HG03558 (cell line): ENCODE measurements at regions not wholly inside any gene's neighbourhood (a gene's known extent, or its start where the extent isn't known, plus 50 kb on each side); places are given as distances from the start of the nearest gene placed in this dataset.
A peak's percentile ranks its signal among the peaks of the same experiment; 100 is the strongest.
"Not testable (repeated sequence)": the region's sequence is repeated elsewhere in the genome, so short reads cannot be mapped to it uniquely, and the experiment has no call there.

ENCODE experiments used
- ATAC-seq: cut with Tn5 transposase; IDR thresholded peaks from one replicate; pipeline ENCODE4 v1.9.1; 2021; ENCODE audit warnings: moderate number of reproducible peaks; ENCODE audit not compliant: unreplicated experiment; ENCODE audit errors: extremely low read depth

DNA sequence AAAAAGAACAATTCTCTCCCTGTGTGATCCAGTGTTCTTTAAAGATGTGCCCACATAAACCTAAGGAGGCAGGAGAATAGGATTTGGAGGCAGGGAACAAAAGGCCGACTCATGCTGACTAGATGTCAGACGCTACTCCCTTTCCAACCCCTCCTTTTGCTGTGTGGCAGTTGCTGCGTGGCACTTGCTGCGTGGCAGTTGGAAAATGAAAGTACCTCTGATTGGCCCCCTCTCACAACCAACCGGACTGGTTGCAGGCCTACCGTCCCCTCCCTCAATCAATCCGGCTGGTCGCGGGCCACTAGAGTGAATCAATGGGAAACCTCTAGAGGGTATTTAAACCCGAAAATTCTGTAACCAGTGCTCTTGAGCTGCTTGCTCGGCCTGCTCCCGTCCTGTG, 551.0 kb downstream of the KIF4B start:
- ATAC-seq, result no peak

DNA sequence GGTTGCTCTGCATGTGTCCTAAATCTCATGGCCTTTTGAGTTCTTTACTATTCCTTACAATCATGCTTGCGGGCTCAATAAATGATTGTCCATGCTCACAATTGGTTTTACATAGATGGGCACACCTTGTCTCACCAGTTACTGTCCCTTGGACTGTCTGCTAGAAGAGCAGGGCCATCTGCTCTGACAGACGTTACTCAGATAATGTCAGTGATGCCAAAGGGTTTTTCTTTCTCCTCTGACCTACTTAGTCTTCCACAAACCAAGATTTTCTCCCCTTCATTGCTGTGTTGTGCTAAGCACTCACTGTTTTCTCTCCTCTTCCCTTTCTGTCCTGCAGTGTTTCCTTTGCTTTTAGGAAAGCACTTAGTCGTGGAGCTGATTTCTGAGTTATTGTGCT, 562.3 kb downstream of the KIF4B start:
- ATAC-seq, result no peak

DNA sequence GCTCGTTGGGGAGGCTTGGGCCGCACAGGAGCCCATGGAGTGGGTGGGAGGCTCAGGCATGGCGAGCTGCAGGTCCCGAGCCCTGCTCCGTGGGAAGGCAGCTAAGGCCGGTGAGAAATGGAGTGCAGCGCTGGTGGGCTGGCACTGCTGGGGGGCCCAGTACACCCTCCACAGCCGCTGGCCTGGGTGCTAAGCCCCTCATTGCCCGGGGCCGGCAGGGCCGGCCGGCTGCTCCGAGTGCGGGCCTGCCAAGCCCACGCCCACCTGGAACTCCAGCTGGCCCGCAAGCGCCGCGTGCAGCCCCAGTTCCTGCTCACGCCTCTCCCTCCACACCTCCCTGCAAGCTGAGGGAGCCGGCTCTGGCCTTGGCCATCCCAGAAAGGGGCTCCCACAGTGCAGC, 573.3 kb downstream of the KIF4B start:
- not testable (repeated sequence) for ATAC-seq

GRCh38 chr5:155587458-155587857, 573.9 kb downstream of the KIF4B start:
- ATAC-seq, result no peak

GRCh38 chr5:155591273-155591672, 577.7 kb downstream of the KIF4B start:
- no peak for ATAC-seq

GRCh38 chr5:155594270-155594669, 580.7 kb downstream of the KIF4B start:
- ATAC-seq, result no peak

DNA sequence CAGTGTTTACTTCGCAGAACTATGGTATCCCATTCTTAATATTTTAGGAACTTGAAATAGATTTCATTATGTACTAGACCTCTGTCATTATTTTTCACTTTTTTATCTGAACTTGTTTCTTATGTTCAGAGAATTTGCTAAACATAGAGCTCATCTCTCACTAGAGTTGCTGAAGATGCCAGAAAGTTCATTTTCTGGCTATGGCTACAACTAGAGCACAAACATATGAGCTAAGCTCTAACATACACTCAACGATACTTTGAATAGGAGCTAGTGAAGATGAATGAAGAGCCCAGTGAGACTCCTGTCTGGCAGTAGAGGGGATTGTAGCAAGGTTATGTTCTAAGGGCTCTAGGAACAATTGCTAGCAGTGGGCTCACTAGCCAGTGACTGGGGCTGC, 582.2 kb downstream of the KIF4B start:
- no peak for ATAC-seq

- ATAC-seq, result no peak
Measured at GRCh38 chr5:155598552-155598951, 585.0 kb downstream of the KIF4B start.

- no peak for ATAC-seq
Measured at GRCh38 chr5:155605920-155606319, 592.4 kb downstream of the KIF4B start.

GRCh38 chr5:155616779-155617392, 603.3 kb downstream of the KIF4B start:
- ATAC-seq, result peak; percentile 53

- ATAC-seq, result no peak
Measured at GRCh38 chr5:155619688-155620087, 606.1 kb downstream of the KIF4B start.

DNA sequence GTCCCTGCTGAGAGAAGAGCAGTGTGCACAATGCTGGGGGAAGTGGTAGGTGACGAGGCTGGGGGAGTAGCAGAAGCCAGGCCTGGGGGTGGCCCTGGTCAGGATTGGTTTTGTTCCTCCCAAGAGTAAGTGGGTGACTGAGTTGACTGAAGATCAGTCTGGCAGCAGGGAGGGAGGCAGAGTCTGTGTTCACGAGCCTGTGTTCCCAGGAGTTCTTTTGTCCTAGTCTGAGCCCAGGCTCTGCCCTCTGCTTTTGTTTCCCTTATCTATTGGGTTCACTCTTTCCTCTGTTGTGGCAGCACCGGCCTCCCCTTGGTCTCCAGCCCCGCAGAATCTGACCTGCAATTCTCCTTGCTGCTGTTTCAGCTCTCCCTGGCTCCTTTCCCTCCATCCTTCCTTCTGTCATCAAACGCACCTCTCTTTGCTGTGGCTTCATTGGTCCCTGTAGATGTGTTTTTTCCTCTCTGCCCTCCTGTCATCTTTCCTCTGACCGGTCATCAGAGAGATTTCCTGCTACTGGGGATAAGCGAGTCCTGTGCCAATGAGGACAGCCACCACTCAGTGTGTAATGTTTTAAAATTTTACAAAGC, 607.4 kb downstream of the KIF4B start:
- ATAC-seq, result no peak

GRCh38 chr5:155624597-155625241, 611.2 kb downstream of the KIF4B start:
- ATAC-seq, result no peak

DNA sequence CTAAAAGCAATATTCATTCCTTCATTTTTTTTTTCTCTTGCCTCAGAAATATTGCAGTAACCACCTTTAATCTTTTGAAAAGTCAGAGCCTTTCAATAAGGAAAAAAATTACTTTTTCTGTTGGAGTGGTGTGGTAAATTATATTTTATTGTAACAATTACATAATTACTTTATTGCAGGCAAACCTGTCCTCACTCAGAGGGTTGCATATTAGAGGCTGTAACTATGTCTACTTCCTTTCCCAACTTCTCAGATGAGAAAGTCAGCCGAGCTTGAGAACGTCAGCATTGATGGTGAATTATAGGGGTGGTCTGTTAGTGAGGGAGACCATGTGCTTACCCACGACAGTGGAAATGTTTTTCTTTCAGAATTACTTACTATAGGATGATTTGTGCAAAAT, 611.8 kb downstream of the KIF4B start:
- ATAC-seq, result no peak

DNA sequence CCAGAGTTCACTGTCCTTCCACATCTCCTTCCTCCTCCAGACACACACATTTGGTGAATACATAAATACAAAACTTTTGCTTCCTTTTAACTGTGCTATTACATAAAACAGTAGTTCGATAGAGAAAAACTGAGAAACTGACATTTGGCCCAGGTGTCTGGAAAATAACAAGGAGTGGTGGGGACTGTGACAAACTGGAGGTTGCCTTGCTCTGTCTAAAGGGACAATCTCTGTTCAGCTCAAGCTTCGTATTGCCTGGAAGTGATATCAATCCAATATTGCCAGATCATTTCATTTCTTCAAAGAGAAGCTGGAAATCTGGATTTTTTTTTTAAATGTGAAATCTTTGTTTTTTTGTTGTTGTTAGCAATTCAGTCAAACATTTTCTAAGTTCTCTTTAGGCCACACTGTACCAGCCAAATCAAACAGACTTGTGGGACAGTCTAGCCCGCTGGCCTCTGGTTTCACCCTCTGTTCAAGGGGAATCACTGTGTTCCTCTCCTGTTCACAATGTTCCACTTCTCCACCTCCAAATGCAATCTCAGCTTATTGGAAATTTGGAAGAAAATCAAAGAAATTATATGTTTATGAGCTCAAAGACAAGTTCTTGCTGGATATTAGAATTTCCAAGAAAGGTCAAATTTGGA, 612.5 kb downstream of the KIF4B start:
- no peak for ATAC-seq

GRCh38 chr5:155626592-155626991, 613.0 kb downstream of the KIF4B start:
- ATAC-seq, result no peak

DNA sequence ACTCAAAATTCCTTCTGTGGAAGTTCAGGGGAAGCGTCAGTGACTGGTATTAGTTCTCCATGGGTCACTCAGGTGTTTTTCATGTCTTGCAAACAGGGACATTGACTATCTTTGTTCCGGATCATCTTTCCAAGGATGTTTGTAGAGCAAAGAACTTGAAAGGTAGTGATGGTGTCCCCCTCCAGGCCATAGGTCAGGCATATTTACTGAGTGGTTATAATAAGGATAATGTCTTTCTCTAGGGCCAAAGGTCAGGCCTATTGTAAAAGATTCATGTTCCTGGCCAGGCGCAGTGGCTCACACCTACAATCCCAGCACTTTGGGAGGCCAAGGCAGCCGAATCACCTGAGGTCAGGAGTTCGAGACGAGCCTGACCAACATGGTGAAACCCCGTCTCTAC, 614.8 kb downstream of the KIF4B start:
- ATAC-seq, result no peak

DNA sequence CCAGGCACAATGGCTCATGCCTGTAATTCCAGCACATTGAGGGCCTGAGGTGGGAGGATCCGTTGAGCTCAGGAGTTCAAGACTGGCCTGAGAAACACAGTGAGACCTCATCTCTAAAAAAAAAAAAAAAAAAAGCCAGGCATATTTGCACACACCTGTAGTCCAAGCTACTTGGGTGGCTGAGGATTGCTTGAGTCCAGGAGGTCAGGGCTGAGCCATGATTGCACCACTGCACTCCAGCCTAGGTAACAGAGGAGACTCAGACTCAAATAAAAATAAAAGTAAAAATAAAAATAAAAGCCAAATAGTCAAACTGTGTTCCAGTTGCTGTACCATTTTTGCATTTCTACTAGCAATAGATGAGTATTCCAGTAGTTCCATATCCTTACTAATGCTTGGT, 616.0 kb downstream of the KIF4B start:
- ATAC-seq, result no peak

GRCh38 chr5:155631116-155631515, 617.6 kb downstream of the KIF4B start:
- ATAC-seq, result no peak

DNA sequence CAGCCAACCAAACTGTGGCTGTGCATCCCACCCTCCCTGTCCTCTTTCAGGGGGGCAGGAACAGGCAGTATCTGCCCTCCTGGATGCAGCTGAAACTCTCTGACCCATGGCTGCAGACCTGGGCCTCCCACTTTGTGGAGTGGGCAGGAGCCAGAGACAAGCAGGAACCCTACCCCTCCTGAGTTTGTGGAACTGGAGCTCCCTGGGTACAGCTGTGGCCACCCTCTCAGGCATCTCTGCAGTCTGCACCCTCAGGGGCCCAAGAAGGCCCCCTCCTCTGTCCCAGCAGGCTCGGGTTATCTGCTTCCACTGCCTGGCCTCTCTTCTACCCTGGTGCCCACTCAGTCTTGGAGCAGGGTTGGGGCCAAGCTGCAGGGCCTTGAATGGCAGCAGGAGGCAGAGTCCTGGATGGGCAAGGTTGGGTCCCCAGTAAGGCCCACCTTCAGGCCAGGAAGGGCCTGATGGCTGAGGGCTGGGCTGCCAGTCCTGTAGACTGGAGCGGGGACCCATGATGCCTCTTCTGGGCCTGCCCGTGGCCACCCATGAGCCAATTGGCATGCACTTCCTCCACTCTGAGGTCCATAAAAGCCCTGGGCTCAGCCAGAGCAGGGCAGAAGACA, 619.9 kb downstream of the KIF4B start:
- no peak for ATAC-seq

- no peak for ATAC-seq
Measured at GRCh38 chr5:155649666-155650065, 636.1 kb downstream of the KIF4B start.
